ENCODE measurements at regions not wholly inside any gene's neighbourhood (a gene's known extent, or its start where the extent isn't known, plus 50 kb on each side); places are given as distances from the start of the nearest gene placed in this dataset.
A peak's percentile ranks its signal among the peaks of the same experiment; 100 is the strongest.
"Not testable (repeated sequence)": the region's sequence is repeated elsewhere in the genome, so short reads cannot be mapped to it uniquely, and the experiment has no call there.

DNA sequence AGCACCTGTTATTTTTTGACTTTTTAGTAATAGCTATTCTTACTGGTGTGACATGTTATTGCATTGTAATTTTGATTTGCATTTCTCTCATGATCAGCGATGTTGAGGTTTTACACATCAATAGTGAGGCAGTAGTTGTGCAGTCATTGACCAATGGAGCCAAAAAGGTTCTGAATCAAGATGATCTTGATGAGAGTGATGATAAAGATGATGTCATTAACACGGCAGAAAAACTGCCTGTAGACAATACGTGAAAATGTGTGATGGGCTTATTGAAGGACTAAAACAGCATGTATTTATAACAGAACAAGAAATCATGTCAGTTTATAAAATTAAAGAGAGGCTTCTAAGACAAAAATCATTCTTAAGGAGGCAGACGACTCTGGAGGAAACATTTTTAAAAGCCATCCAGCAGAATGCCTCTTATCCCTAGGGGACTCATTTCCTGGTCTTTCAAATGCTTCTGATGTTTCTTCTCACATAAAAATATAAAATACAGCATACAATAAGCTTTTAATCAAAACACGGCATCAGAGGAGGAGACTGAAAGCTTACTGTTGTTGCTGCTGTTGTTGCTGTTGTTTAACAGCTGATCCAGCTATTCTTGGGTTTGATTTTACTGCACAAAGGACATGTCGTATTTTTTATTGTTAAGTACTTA, 400.3 kb downstream of the LTN1 start:
- no peak for DNase-seq (ENCODE audit: low spot score)

DNA sequence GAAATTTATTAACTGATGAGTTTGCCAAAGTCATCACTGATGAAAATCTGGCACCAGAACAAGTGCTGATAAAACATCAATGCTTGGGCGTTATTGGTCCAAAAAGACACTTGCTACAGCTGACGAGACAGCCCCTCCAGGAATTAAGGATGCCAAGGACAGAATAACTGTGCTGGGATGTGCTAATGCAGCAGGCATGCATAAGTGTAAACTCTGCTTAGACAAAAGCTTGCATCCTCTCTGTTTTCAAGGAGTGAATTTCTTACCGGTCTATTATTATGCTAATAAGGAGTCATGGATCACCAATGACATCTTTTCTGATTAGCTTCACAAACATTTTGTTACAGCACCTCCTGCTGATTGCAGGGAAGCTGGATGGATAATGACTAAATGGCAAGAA, 402.0 kb downstream of the LTN1 start:
- DNase-seq (ENCODE audit: low spot score), result no peak

DNA sequence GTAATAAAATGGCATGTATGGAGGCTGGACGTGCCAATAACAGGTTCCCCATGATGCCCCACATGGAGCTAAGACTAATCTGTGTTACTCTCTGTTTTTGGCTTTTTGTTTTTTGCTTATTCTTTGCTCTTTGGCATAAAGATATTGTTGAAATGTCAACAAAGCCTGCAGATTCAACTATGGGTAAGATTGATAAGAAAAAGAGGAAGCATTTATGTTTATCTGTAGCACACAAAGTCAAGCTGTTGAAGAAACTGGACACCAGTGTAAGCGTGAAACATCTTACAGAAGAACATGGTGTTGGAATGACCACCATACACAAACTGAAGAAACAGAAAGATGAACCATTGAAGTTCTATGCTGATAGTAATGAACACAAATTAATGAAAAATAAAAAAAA, 402.7 kb downstream of the LTN1 start:
- no peak for DNase-seq (ENCODE audit: low spot score)

DNA sequence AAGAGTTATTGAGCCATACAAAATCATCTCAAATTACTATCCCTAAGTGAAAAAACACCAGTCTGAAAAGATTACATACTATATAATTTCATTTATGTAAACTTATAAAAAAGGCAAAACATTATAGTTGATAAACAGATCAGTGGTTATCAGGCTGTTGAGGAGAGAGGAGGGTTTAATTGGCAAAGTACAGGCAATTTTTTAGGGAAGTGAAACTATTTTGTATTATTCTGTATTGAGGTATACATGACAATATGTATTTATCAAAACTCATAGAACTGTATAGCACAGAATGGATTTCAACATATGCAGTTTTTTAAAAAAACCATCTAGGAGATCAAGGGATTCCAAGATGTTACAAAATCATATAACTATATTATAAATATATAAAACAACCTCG, 403.7 kb downstream of the LTN1 start:
- no peak for DNase-seq (ENCODE audit: low spot score)

DNA sequence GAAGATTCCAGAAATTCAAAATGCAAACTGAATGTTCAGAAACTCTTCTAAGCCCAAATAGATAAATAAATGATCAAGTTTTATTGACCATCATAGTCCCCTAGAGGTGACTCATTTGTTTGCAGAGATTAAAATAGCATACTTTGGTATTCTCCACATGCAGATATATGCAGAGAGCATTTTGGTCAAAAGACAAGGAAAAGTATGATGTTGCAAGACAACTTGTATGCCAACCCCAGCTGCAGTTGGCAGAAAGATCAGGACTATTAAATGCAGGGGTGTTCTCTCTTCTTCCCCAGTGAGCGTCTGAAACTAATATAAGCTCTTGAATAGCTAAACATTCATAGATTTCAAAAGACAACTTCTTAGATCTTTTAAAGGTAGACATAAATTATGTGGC, 404.9 kb downstream of the LTN1 start:
- DNase-seq (ENCODE audit: low spot score), result no peak

DNA sequence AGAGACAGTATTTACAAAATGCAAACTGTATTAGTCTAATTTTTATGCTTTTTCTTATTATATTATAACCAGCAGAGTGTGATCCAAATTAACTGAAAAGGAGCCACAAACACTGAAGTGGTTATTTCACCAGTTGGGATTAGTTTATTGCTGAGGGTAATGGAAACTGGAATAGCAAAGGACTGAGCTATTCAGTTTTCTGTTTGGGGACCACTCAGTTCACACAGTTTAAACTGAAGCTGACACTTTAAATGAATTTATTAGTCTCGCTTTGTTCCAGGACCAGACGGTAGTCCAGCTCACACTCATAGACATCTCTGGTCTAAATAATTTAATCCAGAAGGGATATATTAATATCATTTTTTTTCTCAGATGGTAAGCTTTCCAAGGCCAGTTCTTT, 410.7 kb downstream of the LTN1 start:
- DNase-seq (ENCODE audit: low spot score), result no peak

DNA sequence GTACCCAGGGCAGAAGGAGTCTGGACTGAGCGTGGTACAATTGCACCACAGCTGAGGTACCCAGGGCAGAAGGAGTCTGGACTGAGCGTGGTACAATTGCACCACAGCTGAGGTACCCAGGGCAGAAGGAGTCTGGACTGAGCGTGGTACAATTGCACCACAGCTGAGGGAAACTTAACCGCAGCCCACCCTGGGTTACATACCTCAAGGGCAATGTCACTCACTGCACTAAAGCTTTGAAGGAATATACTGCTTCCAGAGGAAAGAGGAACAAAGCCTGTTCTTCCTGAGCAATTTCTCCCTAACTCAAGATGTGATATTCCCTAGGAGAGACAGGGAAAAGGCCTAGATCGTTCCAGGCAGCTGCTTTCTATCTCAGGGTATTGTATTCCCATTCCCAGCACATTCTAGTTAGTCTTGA, 411.4 kb downstream of the LTN1 start:
- not testable (repeated sequence) for DNase-seq (ENCODE audit: low spot score)

DNA sequence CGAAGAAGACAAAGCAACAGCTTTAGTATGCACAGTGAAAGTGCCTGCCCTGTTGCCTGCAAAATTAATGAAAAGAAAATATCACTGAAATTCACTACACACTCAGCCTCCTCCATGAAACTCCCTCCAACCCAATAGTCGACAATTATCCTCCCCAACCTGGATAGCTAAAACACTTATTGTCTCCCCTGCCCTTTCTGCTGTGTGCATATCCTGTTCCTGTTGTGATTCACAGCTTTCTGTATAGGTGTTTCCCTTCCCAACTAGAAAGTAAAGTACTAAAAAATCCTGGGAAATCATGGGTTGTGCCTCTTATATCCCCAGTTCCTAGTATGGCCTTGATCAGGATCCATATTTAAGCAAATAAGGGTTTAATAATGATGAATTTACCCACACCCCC, 412.1 kb downstream of the LTN1 start:
- DNase-seq (ENCODE audit: low spot score), result no peak

DNA sequence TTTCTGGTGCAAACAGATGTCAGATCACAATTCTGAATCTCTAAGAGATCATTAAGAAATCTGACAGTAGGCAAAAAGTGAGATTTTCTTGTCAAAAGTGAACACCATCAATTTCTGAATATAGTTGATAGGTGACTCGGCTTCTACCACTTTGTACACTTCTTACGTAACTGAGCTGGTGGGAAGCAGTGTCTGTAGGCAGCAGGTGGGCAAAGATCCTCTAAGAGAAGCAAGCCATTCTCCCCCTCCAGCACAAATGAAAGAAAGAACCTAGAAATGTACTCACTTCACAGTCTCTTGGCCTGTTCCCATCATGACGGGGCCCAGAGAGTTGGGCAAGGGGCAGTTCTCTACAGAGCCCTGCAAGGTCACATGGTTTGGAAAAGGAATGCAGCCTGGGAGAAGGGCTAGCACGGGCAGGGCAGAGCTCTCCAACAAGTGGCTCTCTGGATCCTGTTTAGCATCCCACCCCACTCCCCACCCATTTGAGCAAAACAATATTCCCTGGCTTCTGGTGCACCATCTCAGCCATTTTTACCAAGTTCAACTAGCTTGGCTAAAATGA, 412.6 kb downstream of the LTN1 start:
- DNase-seq (ENCODE audit: low spot score), result no peak

DNA sequence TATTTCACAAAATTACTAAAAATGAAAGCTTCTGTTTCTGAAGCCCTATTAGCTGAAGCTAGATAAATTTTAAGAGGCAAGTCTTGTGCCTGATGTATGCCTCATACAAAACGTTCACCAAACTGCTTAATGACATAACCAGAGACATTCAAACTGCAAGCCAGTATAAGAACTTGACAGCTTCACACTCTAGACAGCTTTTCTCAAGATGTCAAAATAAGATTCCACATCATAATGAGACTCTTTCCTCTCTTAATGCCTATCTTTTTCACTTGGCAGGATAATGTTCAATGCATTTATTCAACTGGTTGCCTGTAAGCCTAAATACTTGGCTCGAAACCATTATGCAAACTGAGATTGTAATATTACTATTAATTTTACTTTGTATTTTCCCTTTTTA, 424.0 kb downstream of the LTN1 start:
- no peak for DNase-seq (ENCODE audit: low spot score)

DNA sequence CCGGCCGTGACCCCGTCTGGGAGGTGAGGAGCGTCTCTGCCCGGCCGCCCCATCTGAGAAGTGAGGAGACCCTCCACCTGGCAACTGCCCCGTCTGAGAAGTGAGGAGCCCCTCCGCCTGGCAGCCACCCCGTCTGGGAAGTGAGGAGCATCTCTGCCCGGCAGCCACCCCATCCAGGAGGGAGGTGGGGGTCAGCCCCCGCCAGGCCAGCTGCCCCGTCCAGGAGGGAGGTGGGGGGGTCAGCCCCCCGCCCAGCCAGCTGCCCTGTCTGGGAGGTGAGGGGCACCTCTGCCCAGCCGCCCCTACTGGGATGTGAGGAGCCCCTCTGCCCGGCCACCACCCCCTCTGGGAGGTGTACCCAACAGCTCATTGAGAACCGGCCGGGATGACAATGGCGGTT, 428.7 kb downstream of the LTN1 start:
- not testable (repeated sequence) for DNase-seq (ENCODE audit: low spot score)

DNA sequence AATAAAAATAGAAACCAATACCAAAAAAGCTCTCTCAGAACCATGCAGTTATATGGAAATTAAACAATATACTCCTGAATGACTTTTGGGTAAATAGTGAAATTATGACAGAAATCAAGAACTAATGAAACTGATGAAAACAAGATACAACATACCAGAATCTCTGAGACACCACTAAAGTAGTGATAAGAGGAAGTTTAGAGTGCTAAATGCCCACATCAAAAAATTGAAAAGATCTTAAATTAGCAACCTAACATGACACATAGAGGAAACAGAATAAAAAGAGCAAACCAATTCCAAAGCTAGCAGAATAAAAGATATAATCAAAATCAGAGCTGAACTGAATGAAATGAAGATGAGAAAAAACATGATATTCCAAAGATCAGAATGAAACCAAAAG, 430.9 kb downstream of the LTN1 start:
- DNase-seq (ENCODE audit: low spot score), result no peak

DNA sequence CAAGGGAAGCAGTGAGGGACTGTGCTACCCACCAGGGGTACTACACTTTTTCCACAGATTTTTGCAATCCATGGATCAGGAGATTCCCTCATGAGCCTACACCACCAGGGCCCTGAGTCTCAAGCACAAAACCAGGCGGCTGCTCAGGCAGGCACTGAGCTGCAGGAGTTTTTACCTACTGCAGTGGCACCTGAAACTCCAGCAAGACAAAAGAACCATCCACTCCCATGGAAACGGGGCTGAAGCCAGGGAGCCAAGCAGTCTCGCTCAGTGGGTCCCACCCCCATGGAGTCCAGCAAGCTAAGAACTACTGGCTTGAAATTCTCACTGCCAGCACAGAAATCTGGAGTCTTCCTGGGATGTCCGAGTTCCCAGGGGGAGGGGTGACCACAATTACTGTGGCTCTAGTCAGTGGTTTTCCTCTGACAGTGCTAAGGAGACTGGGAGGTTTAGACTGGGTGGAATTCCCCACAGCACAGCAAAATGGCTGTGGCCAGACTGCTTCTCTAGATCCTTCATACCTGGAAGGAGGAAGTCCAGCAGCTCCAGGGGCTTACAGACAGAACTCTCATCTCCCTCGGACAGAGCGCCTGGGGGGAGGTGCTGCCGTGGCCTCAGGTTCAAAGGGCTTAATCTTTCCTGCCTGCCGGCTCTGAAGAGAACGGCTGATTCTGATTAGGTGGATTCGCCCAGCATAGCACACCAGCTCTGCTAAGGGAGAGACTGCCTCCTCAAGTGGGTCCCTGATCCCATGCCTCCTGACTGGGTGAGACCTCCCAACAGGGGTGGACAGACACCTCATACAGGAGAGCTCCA, 437.8 kb downstream of the LTN1 start:
- peak; percentile 82 for DNase-seq (ENCODE audit: low spot score)

DNA sequence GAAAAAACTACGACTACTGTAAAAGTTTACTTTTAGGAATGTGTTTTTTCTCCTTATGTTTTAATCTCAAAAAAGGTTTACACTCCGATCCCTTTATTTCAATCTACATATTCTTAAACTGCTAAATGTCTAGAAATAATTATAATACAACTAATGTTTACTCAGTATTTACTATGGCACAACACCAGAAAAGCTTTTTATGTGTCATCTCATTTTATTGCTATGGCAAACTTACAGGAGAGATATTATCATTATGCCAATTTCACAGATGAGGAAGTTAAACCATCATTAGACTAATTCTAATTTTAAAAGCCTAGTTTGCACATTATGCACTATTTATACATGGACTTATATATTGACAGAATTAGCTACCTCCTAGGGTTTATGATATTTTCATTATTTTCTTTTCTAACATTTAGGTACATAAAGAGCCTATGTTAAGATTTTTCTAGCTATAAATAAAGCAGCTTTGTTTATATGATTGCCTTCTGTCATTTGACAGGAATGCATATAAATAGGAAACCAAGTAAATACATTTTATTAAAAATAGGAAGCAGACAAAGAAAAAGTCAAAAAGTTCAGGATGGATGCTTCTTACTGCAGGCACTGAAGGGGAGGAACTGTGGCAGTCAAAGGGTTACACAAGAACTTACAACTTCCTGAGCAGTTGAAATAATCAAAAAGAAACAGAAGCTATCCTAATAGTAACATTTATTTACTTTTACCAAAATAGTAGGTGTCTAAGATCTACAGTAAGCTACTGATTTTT, 442.4 kb downstream of the LTN1 start:
- DNase-seq (ENCODE audit: low spot score), result no peak

DNA sequence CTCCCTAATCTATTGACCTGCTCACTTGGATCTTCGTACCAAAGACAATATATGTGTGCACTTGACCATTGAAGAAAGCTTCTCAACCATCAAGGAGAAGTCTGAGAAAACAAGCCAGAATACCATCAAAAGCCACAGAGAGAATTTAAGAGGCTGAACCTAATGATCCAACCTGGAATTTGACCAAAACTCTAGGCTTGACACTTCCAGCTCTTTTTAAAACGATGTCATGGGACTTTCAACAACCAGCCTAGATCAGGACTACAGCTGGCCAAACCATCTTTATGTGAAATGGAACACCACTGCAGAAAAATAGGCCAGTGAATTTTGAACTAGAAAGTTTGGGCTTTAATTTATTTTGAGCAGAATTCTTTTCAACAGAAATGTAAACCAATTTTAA, 444.4 kb downstream of the LTN1 start:
- no peak for DNase-seq (ENCODE audit: low spot score)

DNA sequence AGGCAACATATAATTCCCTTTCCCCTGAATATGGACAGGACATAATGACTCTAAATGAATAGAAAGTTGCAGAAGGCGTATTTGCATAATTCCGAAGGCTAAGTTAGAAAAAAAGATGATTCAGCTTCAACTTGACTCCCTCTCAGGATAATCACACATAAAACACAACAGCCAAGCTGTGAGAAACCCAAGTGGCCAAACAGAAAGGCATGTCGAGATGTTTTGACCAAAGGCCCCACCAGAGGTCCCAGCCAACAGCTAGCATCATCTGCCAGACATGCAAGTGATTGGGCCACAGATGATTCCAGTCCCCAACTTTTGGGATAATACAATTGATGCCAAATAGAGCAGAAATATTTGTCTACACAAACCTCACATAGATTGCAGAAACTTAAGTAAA, 444.9 kb downstream of the LTN1 start:
- no peak for DNase-seq (ENCODE audit: low spot score)

DNA sequence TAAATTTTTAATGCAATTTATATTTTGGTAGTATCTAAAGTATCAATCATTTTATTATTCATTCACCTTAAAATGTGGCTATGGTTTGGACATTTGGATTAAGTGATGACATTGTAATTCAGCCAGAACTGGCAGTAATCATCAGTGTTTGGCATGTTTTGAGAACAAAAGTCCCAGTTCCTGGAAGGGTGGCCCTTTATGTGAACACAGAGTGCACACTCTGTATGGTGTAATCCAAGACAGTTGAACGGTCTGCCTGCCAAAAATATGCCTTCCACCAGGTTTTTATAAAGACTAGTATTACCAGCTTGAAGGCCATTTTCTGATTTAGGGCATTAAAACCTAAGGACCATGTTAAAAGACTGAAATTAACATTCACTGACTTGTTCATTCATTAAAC, 448.7 kb downstream of the LTN1 start:
- no peak for DNase-seq (ENCODE audit: low spot score)

DNA sequence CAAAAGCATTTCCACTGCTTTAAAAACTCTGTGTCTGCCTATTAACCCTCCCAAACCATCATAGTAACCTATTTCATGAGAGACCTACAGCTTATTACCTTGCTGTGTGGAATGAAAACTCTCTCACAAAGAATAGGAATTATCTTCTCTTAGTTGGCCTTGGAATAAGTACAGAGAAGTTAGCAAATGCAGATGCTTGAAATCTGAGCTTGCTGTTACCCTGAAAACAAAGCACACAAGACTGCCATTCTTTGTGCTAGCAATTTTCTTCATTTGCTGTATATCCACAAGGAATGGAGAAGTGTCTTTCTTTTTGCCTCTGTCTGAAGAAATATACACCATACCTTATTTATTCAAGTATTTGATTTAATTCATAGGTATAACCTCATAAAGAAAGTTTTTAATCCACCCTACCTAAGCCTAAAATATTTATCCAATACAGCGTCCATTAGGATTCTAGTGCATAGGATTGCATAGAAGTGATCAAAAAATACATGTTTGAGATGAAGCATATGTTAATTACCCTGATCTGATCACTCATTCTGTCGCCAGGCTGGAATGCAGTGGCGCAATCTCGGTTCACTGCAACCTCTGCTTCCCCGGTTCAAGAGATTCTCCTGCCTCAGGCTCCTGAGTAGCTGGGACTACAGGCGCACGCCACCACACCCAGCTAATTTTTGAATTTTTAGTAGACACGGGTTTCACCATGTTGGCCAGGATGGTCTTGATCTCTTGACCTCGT, 451.1 kb downstream of the LTN1 start:
- DNase-seq (ENCODE audit: low spot score), result no peak

DNA sequence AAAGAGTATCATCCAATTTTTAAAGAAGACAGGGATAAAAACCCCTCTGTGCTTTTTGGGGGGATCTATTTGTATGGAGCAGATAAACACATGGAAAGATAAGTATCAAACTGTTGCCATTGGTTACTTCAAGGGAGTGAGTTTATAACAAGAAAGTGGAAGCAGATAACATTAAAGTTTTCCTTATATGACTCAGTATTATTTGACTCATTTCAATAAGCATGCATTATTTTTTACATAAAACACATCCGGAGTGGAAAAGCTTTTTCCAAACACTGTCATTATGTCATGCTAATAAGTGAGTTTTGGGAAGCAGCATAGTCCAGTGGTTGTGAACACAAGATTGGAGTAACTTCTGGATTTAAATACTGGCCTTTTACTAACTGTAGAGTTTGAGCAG, 452.2 kb downstream of the LTN1 start:
- DNase-seq (ENCODE audit: low spot score), result peak; percentile 35

DNA sequence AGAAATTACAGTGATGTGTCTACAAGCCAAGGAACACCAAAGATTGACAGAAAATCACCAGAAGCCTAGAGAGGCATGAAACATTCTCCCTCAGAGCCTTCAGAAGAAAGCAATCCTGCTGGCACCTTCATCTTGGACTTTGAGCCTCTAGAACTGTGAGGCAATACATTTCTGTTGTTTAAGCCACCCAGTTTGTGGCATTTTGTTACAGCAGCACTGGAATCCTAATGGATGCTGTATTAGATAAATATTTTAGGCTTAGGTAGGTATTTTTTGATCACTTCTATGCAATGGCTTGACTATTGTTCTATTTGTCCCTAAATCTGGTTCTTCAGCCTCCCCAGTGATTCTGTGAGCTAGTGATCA, 453.1 kb downstream of the LTN1 start:
- no peak for DNase-seq (ENCODE audit: low spot score)

DNA sequence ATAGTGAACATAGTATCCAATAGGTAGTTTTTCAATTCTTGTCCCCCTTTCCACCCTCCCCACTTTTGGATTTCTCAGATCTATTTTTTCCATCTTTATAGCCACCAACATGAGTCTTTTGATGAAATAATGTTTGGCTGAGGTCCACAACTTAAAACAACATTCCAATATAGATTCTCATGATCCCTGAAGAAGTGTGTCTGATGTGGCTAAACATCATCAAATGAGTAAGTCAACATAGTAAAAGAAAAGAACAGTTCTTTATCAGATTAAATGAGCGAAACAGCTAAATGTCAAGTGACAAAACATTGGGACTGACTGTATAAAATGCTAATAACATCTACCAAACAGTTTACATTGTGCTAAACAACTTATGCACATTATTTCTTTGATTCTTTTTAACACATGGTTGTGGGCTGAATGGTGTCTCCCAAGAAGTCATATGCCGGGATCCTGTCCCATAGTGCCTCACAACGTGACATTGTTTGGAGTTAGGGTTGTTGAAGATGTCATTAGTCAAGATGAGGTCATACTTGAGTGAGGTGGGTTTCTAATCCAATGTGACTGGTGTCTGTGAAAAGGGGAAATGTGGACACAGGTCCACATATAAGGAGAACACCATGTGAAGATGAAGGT, 453.6 kb downstream of the LTN1 start:
- peak; percentile 74 for DNase-seq (ENCODE audit: low spot score)

Measured in A172 (cell line).